GM12878 (cell line): ENCODE measurements at regions not wholly inside any gene's neighbourhood (a gene's known extent, or its start where the extent isn't known, plus 50 kb on each side); places are given as distances from the start of the nearest gene placed in this dataset.

Source experiments
- ATF2 ChIP-seq: IDR thresholded peaks from 2 replicates; pipeline ENCODE4 v1.6.1; 2012; ENCODE audit warnings: low read length, inconsistent platforms
- BCL3 ChIP-seq: IDR thresholded peaks from 2 replicates; pipeline ENCODE4 v1.6.1; 2011; ENCODE audit warnings: borderline replicate concordance, low read depth, mild to moderate bottlenecking, moderate library complexity, low read length; ENCODE audit not compliant: insufficient read depth, poor library complexity, severe bottlenecking
- BCLAF1 ChIP-seq: fragments of 450-650 bp; IDR thresholded peaks from 2 replicates; pipeline ENCODE4 v1.6.1; 2017; ENCODE audit warnings: antibody characterized with exemption, mild to moderate bottlenecking, moderate library complexity
- BMI1 ChIP-seq: fragments of 450-650 bp; IDR thresholded peaks from 2 replicates; pipeline ENCODE4 v1.6.1; 2016; ENCODE audit warnings: mild to moderate bottlenecking, moderate library complexity, borderline replicate concordance
- CREB1 ChIP-seq: IDR thresholded peaks from 2 replicates; pipeline ENCODE4 v1.6.1; 2012; ENCODE audit warnings: low read depth, mild to moderate bottlenecking, inconsistent platforms
- CREM ChIP-seq: IDR thresholded peaks from 2 replicates; pipeline ENCODE4 v1.6.1; 2014; ENCODE audit warnings: antibody characterized with exemption, low read depth
- CUX1 ChIP-seq: IDR thresholded peaks from 2 replicates; pipeline ENCODE4 v1.6.1; 2012; ENCODE audit warnings: improper control_type of control experiment, low read depth, low read length; ENCODE audit not compliant: insufficient replicate concordance
- DPF2 ChIP-seq: fragments of 450-650 bp; IDR thresholded peaks from 2 replicates; pipeline ENCODE4 v1.6.1; 2017; ENCODE audit warnings: mild to moderate bottlenecking
- MYB ChIP-seq: fragments of 150-350 bp; IDR thresholded peaks from 2 replicates; pipeline ENCODE4 v1.6.1; 2014; ENCODE audit warnings: mild to moderate bottlenecking, low read depth, low read length, borderline replicate concordance
- MYC ChIP-seq: IDR thresholded peaks from 2 replicates; pipeline ENCODE4 v1.6.1; 2011; ENCODE audit warnings: mild to moderate bottlenecking, low read length, moderate library complexity, inconsistent platforms; ENCODE audit not compliant: insufficient read depth, insufficient replicate concordance, insufficient read length, severe bottlenecking
- NBN ChIP-seq: fragments of 450-650 bp; IDR thresholded peaks from 2 replicates; pipeline ENCODE4 v1.6.1; 2016
- NR2C2 ChIP-seq: IDR thresholded peaks from 2 replicates; pipeline ENCODE4 v1.6.1; 2011; ENCODE audit warnings: borderline replicate concordance, low read depth; ENCODE audit not compliant: control insufficient read depth, insufficient read length
- PML ChIP-seq: IDR thresholded peaks from 2 replicates; pipeline ENCODE4 v1.6.1; 2012; ENCODE audit warnings: low read length, inconsistent platforms
- RBBP5 ChIP-seq: fragments of 200-600 bp; sonication (generic); conservative IDR thresholded peaks from 2 replicates; pipeline ENCODE4 v1.6.1; 2016
- SKIL ChIP-seq: fragments of 450-650 bp; IDR thresholded peaks from 2 replicates; pipeline ENCODE4 v1.6.1; 2017; ENCODE audit warnings: mild to moderate bottlenecking, low read depth, inconsistent platforms; ENCODE audit not compliant: poor library complexity, severe bottlenecking
- STAT3 ChIP-seq: IDR thresholded peaks from 2 replicates; pipeline ENCODE4 v1.6.1; 2011; ENCODE audit warnings: low read depth, low read length, improper control_type of control experiment
- YY1 ChIP-seq: IDR thresholded peaks from 2 replicates; pipeline ENCODE4 v1.6.1; 2011; ENCODE audit warnings: low read depth, mild to moderate bottlenecking, low read length
- ZNF207 ChIP-seq: fragments of 450-650 bp; IDR thresholded peaks from 2 replicates; pipeline ENCODE4 v1.6.1; 2014; ENCODE audit warnings: antibody characterized with exemption, mild to moderate bottlenecking, borderline replicate concordance

GRCh38 chr9:129270903-129271431 lies 92.9 kb upstream of the IER5L start (continued):
- TF ChIP-seq NR2C2 (no peak), NBN (no peak), YY1 (no peak), CREB1 (0 out of 2 replicates have a peak, but pooled peaks have one; percentile 22), BMI1 (no peak), STAT3 (no peak), PML (no peak), CUX1 (no peak), DPF2 (no peak; the same call in 1 of the 2 replicates), SKIL (peak; percentile 49), RBBP5 (no peak), ZNF207 (no peak), BCL3 (no peak), MYB (no peak), BCLAF1 (no peak), CREM (0 out of 2 replicates have a peak, but pooled peaks have one; percentile 13), MYC (no peak), ATF2 (peak; percentile 40; the same call in 1 of the 2 replicates)
